IMR-90 (cell line): ENCODE measurements at regions not wholly inside any gene's neighbourhood (a gene's known extent, or its start where the extent isn't known, plus 50 kb on each side); places are given as distances from the start of the nearest gene placed in this dataset.

ENCODE experiments used
- ATAC-seq: fragments of 200-7000 bp; cut with Tn5 transposase; 2 replicates; pipeline ENCODE4 v1.9.1; 2020; ENCODE audit warnings: low read depth, mild to moderate bottlenecking, moderate library complexity
- BruUV-seq: library from RNA; stranded (reverse); fragments of 400-500 nt; replicated peaks from 2 replicates; lab custom pipeline; 2021; lab: Mats Ljungman, UMichigan
- CTCF ChIA-PET: fragments of 300-600 bp; formaldehyde crosslinking; extraction: SDS; loops from one replicate; lab custom pipeline; 2021; ENCODE audit warnings: antibody characterized with exemption; lab: Yijun Ruan, JAX
- POLR2A ChIA-PET: fragments of 300-600 bp; sonication (Branson Sonifier 250); formaldehyde crosslinking; loops from one replicate; lab custom pipeline; 2022; ENCODE audit warnings: antibody characterized with exemption; ENCODE audit not compliant: unreplicated experiment; lab: Charles Lee
- DNase-seq: peaks from one replicate; pipeline ENCODE4 v3.0.0; 2013
- H2AFZ ChIP-seq: replicated peaks from 2 replicates; pipeline ENCODE3; 2013; ENCODE audit warnings: low read length, mild to moderate bottlenecking; ENCODE audit not compliant: poor library complexity
- H2AK5ac ChIP-seq: 2 replicates; pipeline ENCODE4 v1.6.1; 2013; ENCODE audit warnings: low read depth, low read length, inconsistent platforms
- H2AK9ac ChIP-seq: replicated peaks from 2 replicates; pipeline ENCODE3; 2013; ENCODE audit warnings: mild to moderate bottlenecking, low read depth, low read length, moderate library complexity; ENCODE audit not compliant: poor library complexity
- H2BK120ac ChIP-seq: 2 replicates; pipeline ENCODE4 v1.6.1; 2013; ENCODE audit warnings: low read depth, low read length, inconsistent platforms
- H2BK15ac ChIP-seq: 3 replicates; pipeline ENCODE4 v1.6.1; 2013; ENCODE audit warnings: low read depth, low read length, inconsistent platforms
- H2BK20ac ChIP-seq: 2 replicates; pipeline ENCODE4 v1.6.1; 2013; ENCODE audit warnings: low read depth, mild to moderate bottlenecking, inconsistent platforms, low read length, moderate library complexity
- H2BK5ac ChIP-seq: 2 replicates; pipeline ENCODE4 v1.6.1; 2013; ENCODE audit warnings: mild to moderate bottlenecking, low read depth, low read length, inconsistent platforms; ENCODE audit not compliant: poor library complexity, severe bottlenecking
- H3K14ac ChIP-seq: replicated peaks from 2 replicates; pipeline ENCODE4 v1.6.1; 2013; ENCODE audit warnings: low read depth, low read length, inconsistent platforms
- H3K18ac ChIP-seq: 2 replicates; pipeline ENCODE4 v1.6.1; 2013; ENCODE audit warnings: low read depth, low read length, control low read depth
- H3K23ac ChIP-seq: 2 replicates; pipeline ENCODE4 v1.6.1; 2013; ENCODE audit warnings: low read depth, low read length, inconsistent platforms
- H3K27ac ChIP-seq: 2 replicates; pipeline ENCODE4 v1.5.1; 2013; ENCODE audit warnings: mild to moderate bottlenecking, control low read depth, low read length; ENCODE audit not compliant: insufficient read depth
- H3K27me3 ChIP-seq: 2 replicates; pipeline ENCODE4 v1.6.1; 2013; ENCODE audit warnings: low read length; ENCODE audit not compliant: control insufficient read depth, insufficient read depth
- H3K36me3 ChIP-seq: 2 replicates; pipeline ENCODE4 v1.6.1; 2013; ENCODE audit warnings: low read length, mixed read lengths; ENCODE audit not compliant: control insufficient read depth, insufficient read depth
- H3K4ac ChIP-seq: 2 replicates; pipeline ENCODE4 v1.6.1; 2013; ENCODE audit warnings: low read depth, low read length, inconsistent platforms
- H3K4me1 ChIP-seq: 2 replicates; pipeline ENCODE4 v1.6.1; 2013; ENCODE audit warnings: low read length, mixed read lengths; ENCODE audit not compliant: control insufficient read depth, insufficient read depth
- H3K4me2 ChIP-seq: 2 replicates; pipeline ENCODE4 v1.6.1; 2013; ENCODE audit warnings: low read depth, mild to moderate bottlenecking, control low read depth, low read length, moderate library complexity
- H3K4me3 ChIP-seq: 2 replicates; pipeline ENCODE4 v1.5.1; 2013; ENCODE audit warnings: low read depth, mild to moderate bottlenecking, control low read depth, low read length, moderate library complexity; ENCODE audit not compliant: insufficient read depth
- H3K56ac ChIP-seq: 2 replicates; pipeline ENCODE4 v1.6.1; 2013; ENCODE audit warnings: low read length, inconsistent platforms; ENCODE audit not compliant: insufficient read depth; ENCODE audit errors: extremely low read depth
- H3K79me1 ChIP-seq, 2 experiments: 2 replicates each; pipeline ENCODE4 v1.6.1; 2013; ENCODE audit warnings: low read length in 2 of 2, inconsistent platforms in 1 of 2, low read depth in 1 of 2
- H3K9ac ChIP-seq: 2 replicates; pipeline ENCODE4 v1.6.1; 2013; ENCODE audit warnings: low read depth, low read length, control low read depth
- H3K9me1 ChIP-seq: 2 replicates; pipeline ENCODE4 v1.6.1; 2013; ENCODE audit warnings: low read length, inconsistent platforms; ENCODE audit not compliant: insufficient read depth
- H3K9me3 ChIP-seq: 2 replicates; pipeline ENCODE4 v1.6.1; 2013; ENCODE audit warnings: low read length; ENCODE audit not compliant: control insufficient read depth, insufficient read depth
- H4K20me1 ChIP-seq: 2 replicates; pipeline ENCODE4 v1.6.1; 2013; ENCODE audit warnings: low read length, inconsistent platforms; ENCODE audit not compliant: insufficient read depth
- H4K5ac ChIP-seq: 2 replicates; pipeline ENCODE4 v1.6.1; 2013; ENCODE audit warnings: mild to moderate bottlenecking, low read depth, low read length, control low read depth
- H4K8ac ChIP-seq, 2 experiments: 2 replicates each; pipeline ENCODE4 v1.6.1; 2013; ENCODE audit warnings: low read depth in 2 of 2, low read length in 2 of 2, control low read depth in 1 of 2, inconsistent platforms in 1 of 2
- H4K91ac ChIP-seq: 2 replicates; pipeline ENCODE4 v1.6.1; 2013; ENCODE audit warnings: low read depth, low read length, inconsistent platforms; ENCODE audit not compliant: insufficient read depth
- BHLHE40 ChIP-seq: fragments of 150-350 bp; IDR thresholded peaks from 2 replicates; pipeline ENCODE4 v1.6.1; 2016; ENCODE audit warnings: mild to moderate bottlenecking, low read depth, low read length
- CEBPB ChIP-seq: IDR thresholded peaks from 2 replicates; pipeline ENCODE4 v1.6.1; 2012; ENCODE audit warnings: low read depth, low read length, improper control_type of control experiment
- MAFK ChIP-seq: IDR thresholded peaks from 2 replicates; pipeline ENCODE4 v1.6.1; 2012; ENCODE audit warnings: low read depth, low read length, improper control_type of control experiment
- MAZ ChIP-seq: IDR thresholded peaks from 2 replicates; pipeline ENCODE4 v1.6.1; 2012; ENCODE audit warnings: low read depth, mild to moderate bottlenecking, low read length, improper control_type of control experiment, moderate library complexity, borderline replicate concordance
- MXI1 ChIP-seq: IDR thresholded peaks from 2 replicates; pipeline ENCODE4 v1.6.1; 2012; ENCODE audit warnings: low read depth, mild to moderate bottlenecking, low read length, moderate library complexity, borderline replicate concordance
- NFE2L2 ChIP-seq: fragments of 150-350 bp; IDR thresholded peaks from 2 replicates; pipeline ENCODE4 v1.6.1; 2016; ENCODE audit warnings: low read depth, mild to moderate bottlenecking, low read length
- RCOR1 ChIP-seq: IDR thresholded peaks from 2 replicates; pipeline ENCODE4 v1.6.1; 2012; ENCODE audit warnings: mild to moderate bottlenecking, low read length, improper control_type of control experiment; ENCODE audit not compliant: insufficient replicate concordance
- RFX5 ChIP-seq: IDR thresholded peaks from 2 replicates; pipeline ENCODE4 v1.8.0; 2012; ENCODE audit warnings: low read depth, mild to moderate bottlenecking, low read length, moderate library complexity
- SMC3 ChIP-seq: fragments of 150-350 bp; IDR thresholded peaks from 2 replicates; pipeline ENCODE4 v1.6.1; 2016; ENCODE audit warnings: low read depth, mild to moderate bottlenecking, antibody characterized with exemption, low read length, moderate library complexity
- USF2 ChIP-seq: fragments of 150-350 bp; IDR thresholded peaks from 2 replicates; pipeline ENCODE4 v1.6.1; 2017; ENCODE audit warnings: mild to moderate bottlenecking, antibody characterized with exemption, low read length, low read depth
- WGBS, 2 experiments: methylation state at CpG; one replicate each; pipeline versions ENCODE4 v1.1.5 to v1.1.7; 2013; ENCODE audit warnings: missing lambda C conversion rate in 2 of 2; ENCODE audit not compliant: insufficient read length in 1 of 2; ENCODE audit errors: extremely low coverage in 2 of 2; 5-methylcytosine and 5-hydroxymethylcytosine counted together
- dilution Hi-C: fragments of 300-500 bp; cut with HindIII; formaldehyde crosslinking; loops from one replicate; pipeline ENCODE4 v1.14.3; 2018; ENCODE audit warnings: low sequenced_read_pairs; ENCODE audit not compliant: unreplicated experiment
- in situ Hi-C: fragments of 300-500 bp; cut with MboI; formaldehyde crosslinking; loops from 3 replicates; pipeline ENCODE4 v1.14.3; 2019; ENCODE audit warnings: low sequenced_read_pairs, inconsistent platforms, mixed read lengths
- intact Hi-C: fragments of 100-400 bp; cut with micrococcal nuclease; formaldehyde crosslinking; loops from 2 replicates; pipeline ENCODE4 v1.10.0; 2022
- TF ChIP-seq, protein P1 (sequence below): conservative IDR thresholded peaks from 2 replicates; pipeline ENCODE4 v1.5.1; 2012; ENCODE audit warnings: mild to moderate bottlenecking, low read depth, low read length, improper control_type of control experiment
- TF ChIP-seq, protein P2 (sequence below): fragments of 150-350 bp; IDR thresholded peaks from 2 replicates; pipeline ENCODE4 v1.6.1; 2016; ENCODE audit warnings: low read depth, mild to moderate bottlenecking, low read length, moderate library complexity, borderline replicate concordance

DNA sequence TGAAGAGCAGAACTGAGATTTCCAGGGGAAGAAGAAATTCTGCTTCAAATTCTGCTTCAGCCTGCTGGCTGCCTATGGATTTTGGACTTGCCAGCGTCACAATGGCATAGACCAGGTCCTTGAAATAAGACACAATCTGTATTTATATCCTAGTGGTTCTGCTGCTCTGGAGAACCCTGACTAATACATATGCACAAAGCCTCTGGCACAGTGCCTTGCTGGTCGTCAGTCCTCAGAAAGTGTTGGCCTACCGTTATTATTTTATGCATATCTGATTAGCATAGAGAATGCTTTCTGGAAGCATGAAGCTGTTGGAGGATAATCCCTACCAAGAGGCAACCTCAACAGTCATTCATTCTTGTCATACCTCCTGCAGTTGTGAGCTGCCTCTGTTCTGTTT, 213.7 kb downstream of the B3GLCT start:
- Histone ChIP-seq H3K23ac (no peak overlapping the region), H2BK5ac (no peak overlapping the region), H4K8ac (no peak overlapping the region), H3K4me3 (no peak overlapping the region), H3K36me3 (no peaks in the 10 kb centered on the region), H3K4ac (no peak overlapping the region), H4K20me1 (no peaks in the 10 kb centered on the region), H3K79me1 (no peaks in the 10 kb centered on the region), H2BK20ac (no peak overlapping the region), H4K5ac (no peak overlapping the region), H3K56ac (no peak overlapping the region), H3K9me1 (no peaks in the 10 kb centered on the region), H2AK5ac (no peak overlapping the region), H4K91ac (no peak overlapping the region), H3K9me3 (no peaks in the 10 kb centered on the region), H2BK15ac (no peak overlapping the region), H3K4me2 (no peak overlapping the region), H2BK120ac (no peak overlapping the region), H2AK9ac (no peak overlapping the region), H3K18ac (no peak overlapping the region), H3K14ac (no peak overlapping the region), H3K27me3 (peaks cover 10% of the 10 kb centered on the region; the same call in 1 of the 2 replicates), H3K9ac (no peak overlapping the region), H3K4me1 (no peaks in the 10 kb centered on the region), H2AFZ (no peak overlapping the region), H3K27ac (no peak overlapping the region)
- no peak for TF ChIP-seq RFX5
- TF ChIP-seq MAFK: no peak
- TF ChIP-seq BHLHE40: no peak
- TF ChIP-seq RCOR1: no peak
- TF ChIP-seq, protein P1, sequence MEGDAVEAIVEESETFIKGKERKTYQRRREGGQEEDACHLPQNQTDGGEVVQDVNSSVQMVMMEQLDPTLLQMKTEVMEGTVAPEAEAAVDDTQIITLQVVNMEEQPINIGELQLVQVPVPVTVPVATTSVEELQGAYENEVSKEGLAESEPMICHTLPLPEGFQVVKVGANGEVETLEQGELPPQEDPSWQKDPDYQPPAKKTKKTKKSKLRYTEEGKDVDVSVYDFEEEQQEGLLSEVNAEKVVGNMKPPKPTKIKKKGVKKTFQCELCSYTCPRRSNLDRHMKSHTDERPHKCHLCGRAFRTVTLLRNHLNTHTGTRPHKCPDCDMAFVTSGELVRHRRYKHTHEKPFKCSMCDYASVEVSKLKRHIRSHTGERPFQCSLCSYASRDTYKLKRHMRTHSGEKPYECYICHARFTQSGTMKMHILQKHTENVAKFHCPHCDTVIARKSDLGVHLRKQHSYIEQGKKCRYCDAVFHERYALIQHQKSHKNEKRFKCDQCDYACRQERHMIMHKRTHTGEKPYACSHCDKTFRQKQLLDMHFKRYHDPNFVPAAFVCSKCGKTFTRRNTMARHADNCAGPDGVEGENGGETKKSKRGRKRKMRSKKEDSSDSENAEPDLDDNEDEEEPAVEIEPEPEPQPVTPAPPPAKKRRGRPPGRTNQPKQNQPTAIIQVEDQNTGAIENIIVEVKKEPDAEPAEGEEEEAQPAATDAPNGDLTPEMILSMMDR: no peak
- TF ChIP-seq USF2: no peak
- TF ChIP-seq, protein P2, sequence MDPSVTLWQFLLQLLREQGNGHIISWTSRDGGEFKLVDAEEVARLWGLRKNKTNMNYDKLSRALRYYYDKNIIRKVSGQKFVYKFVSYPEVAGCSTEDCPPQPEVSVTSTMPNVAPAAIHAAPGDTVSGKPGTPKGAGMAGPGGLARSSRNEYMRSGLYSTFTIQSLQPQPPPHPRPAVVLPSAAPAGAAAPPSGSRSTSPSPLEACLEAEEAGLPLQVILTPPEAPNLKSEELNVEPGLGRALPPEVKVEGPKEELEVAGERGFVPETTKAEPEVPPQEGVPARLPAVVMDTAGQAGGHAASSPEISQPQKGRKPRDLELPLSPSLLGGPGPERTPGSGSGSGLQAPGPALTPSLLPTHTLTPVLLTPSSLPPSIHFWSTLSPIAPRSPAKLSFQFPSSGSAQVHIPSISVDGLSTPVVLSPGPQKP: no peak
- no peak for TF ChIP-seq MXI1
- TF ChIP-seq MAZ: no peak
- no peak for TF ChIP-seq CEBPB
- no peak for TF ChIP-seq SMC3
- no peak for TF ChIP-seq NFE2L2
- WGBS, 2 experiments: no CpG with 5 or more reads among the region's 3 CpGs
- CTCF ChIA-PET: interaction anchor here (1.6 kb wide), 1 partner anchor 11 kb away, joined by 4 read pairs; no protein-coding TSS in a partner anchor
- DNase-seq: no peak
- no TSS peak for BruUV-seq
- in situ Hi-C loops: no loop called here
- dilution Hi-C loops: no loop called here
- intact Hi-C loops: no loop called here
- no peak for ATAC-seq
- POLR2A ChIA-PET: no interaction called here
